GM12878 (cell line): ENCODE measurements at regions not wholly inside any gene's neighbourhood (a gene's known extent, or its start where the extent isn't known, plus 50 kb on each side); places are given as distances from the start of the nearest gene placed in this dataset. TPM values are rescaled to one million over a fixed set of nuclear protein-coding genes. Genes with fewer than 3 reads are reported as not detected.

Experiments
- CEBPZ ChIP-seq: fragments of 150-350 bp; IDR thresholded peaks from 2 replicates; pipeline ENCODE4 v1.6.1; 2016; ENCODE audit warnings: low read depth, low read length
- small RNA-seq: library from RNA; depleted of rRNA; stranded (forward); fragments of <200 nt; gene quantifications from one replicate; pipeline ENCODE3, GENCODE V24; 2014

GRCh38 chr4:166682200-166682599, 552.1 kb downstream of the SPOCK3 start (continued):
- TF ChIP-seq CEBPZ = no peak

Small RNAs in the stretch of these regions (small RNA-seq; reads per million reads assigned to genes)
- not detected for gene RF00019
